Retinal pigment epithelial cell (primary cell): ENCODE measurements at regions not wholly inside any gene's neighbourhood (a gene's known extent, or its start where the extent isn't known, plus 50 kb on each side); places are given as distances from the start of the nearest gene placed in this dataset.

Experiments
- DNase-seq: peaks from one replicate; pipeline ENCODE4 v3.0.0-alpha.2; 2010; ENCODE audit warnings: low read depth
- H3K4me3 ChIP-seq: 2 replicates; pipeline ENCODE4 v1.5.1; 2011; ENCODE audit warnings: mild to moderate bottlenecking, low read length, control low read depth, moderate library complexity
- CTCF ChIP-seq: conservative IDR thresholded peaks from 2 replicates; pipeline ENCODE4 v1.5.1; 2011; ENCODE audit warnings: low read depth, low read length, control low read depth, inconsistent platforms

GRCh38 chr13:73635166-73635787 lies 498.9 kb downstream of the KLF12 start:
- no peak for TF ChIP-seq CTCF
- DNase-seq = no peak
- H3K4me3 ChIP-seq = no peak overlapping the region

GRCh38 chr13:73633817-73634460 lies 500.3 kb downstream of the KLF12 start:
- no peak overlapping the region for H3K4me3 ChIP-seq
- TF ChIP-seq CTCF = no peak
- DNase-seq = no peak

GRCh38 chr13:73631411-73631810 lies 502.8 kb downstream of the KLF12 start:
- no peak overlapping the region for H3K4me3 ChIP-seq
- DNase-seq = no peak
- TF ChIP-seq CTCF = no peak

GRCh38 chr13:73625562-73626339 lies 508.5 kb downstream of the KLF12 start:
- no peak for DNase-seq
- TF ChIP-seq CTCF = no peak
- no peak overlapping the region for H3K4me3 ChIP-seq

GRCh38 chr13:73623281-73623680 lies 510.9 kb downstream of the KLF12 start:
- no peak for DNase-seq
- no peak overlapping the region for H3K4me3 ChIP-seq
- no peak for TF ChIP-seq CTCF

GRCh38 chr13:73622381-73622780 lies 511.8 kb downstream of the KLF12 start:
- TF ChIP-seq CTCF = no peak
- no peak for DNase-seq
- no peak overlapping the region for H3K4me3 ChIP-seq
